Smooth muscle cell (in vitro differentiated cells): ENCODE measurements at regions not wholly inside any gene's neighbourhood (a gene's known extent, or its start where the extent isn't known, plus 50 kb on each side); places are given as distances from the start of the nearest gene placed in this dataset.

Source experiments
- DNase-seq: peaks from one replicate; lab custom pipeline; 2025; ENCODE audit not compliant: unreplicated experiment; lab: John Stamatoyannopoulos, UW
- H2AFZ ChIP-seq: fragments of 200-600 bp; sonication (generic); 2 replicates; pipeline ENCODE4 v1.6.0; 2016; ENCODE audit warnings: antibody characterized with exemption, low read depth, mild to moderate bottlenecking
- H3F3A ChIP-seq: fragments of 200-600 bp; sonication (generic); 2 replicates; pipeline ENCODE4 v1.6.0; 2017; ENCODE audit warnings: antibody characterized with exemption, low read depth
- H3K27ac ChIP-seq: fragments of 200-600 bp; sonication (generic); 2 replicates; pipeline ENCODE4 v1.5.1; 2016; ENCODE audit warnings: low read depth, mild to moderate bottlenecking
- H3K27me3 ChIP-seq: fragments of 200-600 bp; sonication (generic); 2 replicates; pipeline ENCODE4 v1.6.1; 2016; ENCODE audit warnings: low read depth, mild to moderate bottlenecking
- H3K36me3 ChIP-seq: fragments of 200-600 bp; sonication (generic); 2 replicates; pipeline ENCODE4 v1.5.1; 2016; ENCODE audit warnings: low read depth
- H3K4me1 ChIP-seq: fragments of 200-600 bp; sonication (generic); 2 replicates; pipeline ENCODE4 v1.5.1; 2016; ENCODE audit warnings: low read depth
- H3K4me2 ChIP-seq: fragments of 200-600 bp; sonication (generic); 2 replicates; pipeline ENCODE4 v1.6.0; 2016; ENCODE audit warnings: mild to moderate bottlenecking
- H3K4me3 ChIP-seq: fragments of 200-600 bp; sonication (generic); 2 replicates; pipeline ENCODE4 v1.5.1; 2016; ENCODE audit warnings: mild to moderate bottlenecking
- H3K79me2 ChIP-seq: fragments of 200-600 bp; sonication (generic); 2 replicates; pipeline ENCODE4 v1.6.0; 2016; ENCODE audit warnings: low read depth, mild to moderate bottlenecking
- H3K9ac ChIP-seq: fragments of 200-600 bp; sonication (generic); 2 replicates; pipeline ENCODE4 v1.6.0; 2016; ENCODE audit warnings: low read depth
- H3K9me3 ChIP-seq: fragments of 200-600 bp; sonication (generic); replicated peaks from 2 replicates; pipeline ENCODE4 v1.5.1; 2016; ENCODE audit warnings: low read depth
- H4K20me1 ChIP-seq: fragments of 200-600 bp; sonication (generic); 2 replicates; pipeline ENCODE4 v1.6.0; 2016; ENCODE audit warnings: low read depth
- CTCF ChIP-seq: fragments of 200-600 bp; sonication (generic); IDR thresholded peaks from 2 replicates; pipeline ENCODE4 v1.5.1; 2017; ENCODE audit warnings: borderline replicate concordance, mild to moderate bottlenecking, antibody characterized with exemption; ENCODE audit not compliant: insufficient read depth, poor library complexity, severe bottlenecking
- WGBS: methylation state at CpG from one replicate; pipeline ENCODE4 v1.1.7; 2016; ENCODE audit warnings: low lambda C conversion rate; 5-methylcytosine and 5-hydroxymethylcytosine counted together

DNA sequence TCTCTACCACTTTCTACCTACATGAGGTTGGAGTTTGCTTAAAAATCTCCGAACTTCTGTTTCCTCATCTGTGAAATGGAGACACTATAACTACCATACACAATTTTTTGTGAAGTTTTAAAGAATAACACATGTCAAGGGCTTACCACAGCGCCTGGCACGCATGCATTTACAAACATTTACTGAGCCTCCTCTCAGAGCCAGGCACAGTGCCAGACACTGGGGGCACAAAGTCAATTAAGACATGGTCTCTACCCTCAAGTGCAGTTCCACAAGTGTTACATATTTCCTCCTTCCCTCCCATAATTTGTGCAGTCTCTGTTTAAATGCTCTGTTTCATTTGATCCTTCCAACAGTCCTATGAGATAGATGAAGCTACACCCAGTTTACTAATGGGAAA, 356.4 kb upstream of the ESRRG start:
- Histone ChIP-seq H2AFZ (no peak overlapping the region), H4K20me1 (no peaks in the 10 kb centered on the region), H3K9ac (no peak overlapping the region), H3K36me3 (no peaks in the 10 kb centered on the region), H3K27me3 (peaks cover 11% of the 10 kb centered on the region), H3F3A (no peaks in the 10 kb centered on the region), H3K4me2 (no peak overlapping the region), H3K9me3 (no peaks in the 10 kb centered on the region), H3K4me3 (no peak overlapping the region), H3K4me1 (no peaks in the 10 kb centered on the region), H3K79me2 (no peaks in the 10 kb centered on the region), H3K27ac (no peak overlapping the region)
- 93% methylated on average over 3 of the region's 3 CpGs for WGBS
- DNase-seq, result no peak
- TF ChIP-seq CTCF, result no peak

DNA sequence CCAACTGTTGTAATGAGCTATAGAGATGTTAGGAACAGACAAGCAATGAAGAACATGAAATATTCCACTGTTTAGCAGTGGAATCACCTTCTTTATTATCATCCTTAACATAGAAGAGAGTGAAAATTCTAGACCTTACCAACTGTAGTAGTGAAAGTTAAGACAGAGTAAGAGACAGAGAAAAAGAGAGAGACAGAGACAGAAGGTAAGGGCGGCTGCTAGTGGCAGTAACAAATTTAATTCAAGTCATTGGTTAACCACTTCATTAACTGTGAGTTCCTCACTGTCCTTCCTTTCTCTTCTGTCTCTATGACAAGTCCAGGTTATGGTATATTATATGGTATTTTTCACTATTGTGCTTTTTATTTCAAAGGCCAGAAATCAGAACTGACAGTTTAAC, 355.7 kb upstream of the ESRRG start:
- H3K27ac ChIP-seq, result no peak overlapping the region
- DNase-seq, result no peak
- no peaks in the 10 kb centered on the region for H3K79me2 ChIP-seq
- H3F3A ChIP-seq, result no peaks in the 10 kb centered on the region
- H3K9me3 ChIP-seq, result no peaks in the 10 kb centered on the region
- no peak overlapping the region for H3K4me2 ChIP-seq
- no peak overlapping the region for H3K4me3 ChIP-seq
- TF ChIP-seq CTCF, result no peak
- no peaks in the 10 kb centered on the region for H3K4me1 ChIP-seq
- H3K9ac ChIP-seq, result no peak overlapping the region
- no peaks in the 10 kb centered on the region for H3K36me3 ChIP-seq
- no peak overlapping the region for H2AFZ ChIP-seq
- peaks cover 11% of the 10 kb centered on the region for H3K27me3 ChIP-seq
- no peaks in the 10 kb centered on the region for H4K20me1 ChIP-seq
- 84% methylated on average over 1 of the region's 1 CpG for WGBS

DNA sequence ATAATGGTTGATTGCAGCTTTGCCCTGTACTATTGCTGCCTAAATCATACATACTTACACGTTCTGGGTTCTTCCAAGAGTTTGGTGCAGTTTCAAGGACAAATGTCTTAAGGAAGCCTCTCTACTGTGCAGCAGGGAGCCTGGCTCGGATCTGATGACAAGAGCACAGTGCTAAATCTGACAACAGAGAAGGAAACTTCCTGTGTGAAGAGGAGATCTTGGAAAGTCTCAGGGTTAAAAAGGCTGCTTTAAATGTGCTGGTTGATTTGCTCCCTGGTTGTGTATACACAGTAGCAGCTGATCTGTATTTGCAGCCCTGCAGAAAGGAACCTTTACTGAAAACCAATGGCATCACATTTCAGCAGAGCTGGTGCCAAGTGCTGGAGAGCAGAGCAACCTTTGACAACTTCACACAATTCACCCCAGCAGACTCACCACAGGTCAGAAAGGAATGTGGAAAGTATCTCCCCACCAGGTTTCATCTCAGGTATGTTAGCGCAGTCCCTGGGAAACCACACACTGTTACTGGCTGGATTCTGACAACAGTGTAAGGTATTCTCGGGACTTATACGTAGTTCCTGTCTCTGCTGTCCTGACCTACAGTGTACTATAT, 355.0 kb upstream of the ESRRG start:
- 57% methylated on average over 5 of the region's 5 CpGs for WGBS
- no peak overlapping the region for H2AFZ ChIP-seq
- H3K4me2 ChIP-seq, result no peak overlapping the region
- no peaks in the 10 kb centered on the region for H3K9me3 ChIP-seq
- no peak overlapping the region for H3K4me3 ChIP-seq
- no peak overlapping the region for H3K9ac ChIP-seq
- H3F3A ChIP-seq, result no peaks in the 10 kb centered on the region
- H3K27ac ChIP-seq, result no peak overlapping the region
- no peaks in the 10 kb centered on the region for H3K4me1 ChIP-seq
- no peaks in the 10 kb centered on the region for H3K79me2 ChIP-seq
- no peak for TF ChIP-seq CTCF
- H3K36me3 ChIP-seq, result no peaks in the 10 kb centered on the region
- H3K27me3 ChIP-seq, result peaks cover 8% of the 10 kb centered on the region
- DNase-seq, result no peak
- no peaks in the 10 kb centered on the region for H4K20me1 ChIP-seq

- WGBS, result 65% methylated on average over 3 of the region's 3 CpGs
- no peak overlapping the region for H3K4me3 ChIP-seq
- TF ChIP-seq CTCF, result no peak
- no peaks in the 10 kb centered on the region for H3K4me1 ChIP-seq
- peaks cover under 1% of the 10 kb centered on the region for H3K27me3 ChIP-seq
- H4K20me1 ChIP-seq, result no peaks in the 10 kb centered on the region
- H3F3A ChIP-seq, result no peaks in the 10 kb centered on the region
- no peak overlapping the region for H3K9ac ChIP-seq
- H2AFZ ChIP-seq, result no peak overlapping the region
- no peak overlapping the region for H3K4me2 ChIP-seq
- no peak for DNase-seq
- no peak overlapping the region for H3K27ac ChIP-seq
- no peaks in the 10 kb centered on the region for H3K9me3 ChIP-seq
- no peaks in the 10 kb centered on the region for H3K79me2 ChIP-seq
- H3K36me3 ChIP-seq, result no peaks in the 10 kb centered on the region
Observed at GRCh38 chr1:217077426-217077825, 354.2 kb upstream of the ESRRG start.
